IPS DF 6.9 (cell line): ENCODE measurements at regions not wholly inside any gene's neighbourhood (a gene's known extent, or its start where the extent isn't known, plus 50 kb on each side); places are given as distances from the start of the nearest gene placed in this dataset.
"Not testable (repeated sequence)": the region's sequence is repeated elsewhere in the genome, so short reads cannot be mapped to it uniquely, and the experiment has no call there.

Source experiments
- DNase-seq: peaks from one replicate; pipeline ENCODE4 v3.0.0-alpha.2; 2013; ENCODE audit warnings: low read depth, low spot score
- H3K27ac ChIP-seq: one replicate; pipeline ENCODE4 v1.5.1; 2013; ENCODE audit warnings: low read length, control low read depth
- H3K27me3 ChIP-seq: 2 replicates; pipeline ENCODE4 v1.6.1; 2013; ENCODE audit warnings: mild to moderate bottlenecking, low read length; ENCODE audit not compliant: control insufficient read depth, insufficient read depth
- H3K36me3 ChIP-seq: 2 replicates; pipeline ENCODE4 v1.6.1; 2013; ENCODE audit warnings: low read length; ENCODE audit not compliant: control insufficient read depth, insufficient read depth
- H3K4me1 ChIP-seq: 2 replicates; pipeline ENCODE4 v1.6.1; 2013; ENCODE audit warnings: low read length; ENCODE audit not compliant: control insufficient read depth, insufficient read depth
- H3K4me3 ChIP-seq: 2 replicates; pipeline ENCODE4 v1.5.1; 2013; ENCODE audit warnings: mild to moderate bottlenecking, low read length
- H3K9me3 ChIP-seq: 2 replicates; pipeline ENCODE4 v1.6.1; 2013; ENCODE audit warnings: low read length, inconsistent platforms; ENCODE audit not compliant: control insufficient read depth, insufficient read depth
- whole genome bisulfite sequencing: extraction: QIAGEN DNeasy Blood & Tissue Kit; methylation state at CpG from one replicate; pipeline ENCODE4 v1.1.7; 2013; ENCODE audit warnings: mixed read lengths, missing lambda C conversion rate; ENCODE audit not compliant: insufficient read length, insufficient coverage; 5-methylcytosine and 5-hydroxymethylcytosine counted together

GRCh38 chr10:30737931-30738391, 108.4 kb upstream of the LYZL2 start:
- no peaks in the 10 kb centered on the region for H3K27me3 ChIP-seq
- no peak overlapping the region for H3K27ac ChIP-seq
- H3K4me3 ChIP-seq = no peak overlapping the region
- no peaks in the 10 kb centered on the region for H3K9me3 ChIP-seq
- no peaks in the 10 kb centered on the region for H3K36me3 ChIP-seq
- no CpG with 5 or more reads among the region's 11 CpGs for WGBS
- H3K4me1 ChIP-seq = no peaks in the 10 kb centered on the region
- no peak for DNase-seq

GRCh38 chr10:30736685-30737232, 107.2 kb upstream of the LYZL2 start:
- no peak overlapping the region for H3K4me3 ChIP-seq
- WGBS = no CpG with 5 or more reads among the region's 10 CpGs
- H3K4me1 ChIP-seq = no peaks in the 10 kb centered on the region
- H3K36me3 ChIP-seq = no peaks in the 10 kb centered on the region
- no peaks in the 10 kb centered on the region for H3K27me3 ChIP-seq
- no peak for DNase-seq
- no peak overlapping the region for H3K27ac ChIP-seq
- H3K9me3 ChIP-seq = no peaks in the 10 kb centered on the region

- WGBS = no CpG with 5 or more reads among the region's 9 CpGs
- H3K4me3 ChIP-seq = no peak overlapping the region
Observed at GRCh38 chr10:30734901-30735300, 105.3 kb upstream of the LYZL2 start.

GRCh38 chr10:30732671-30733070, 103.1 kb upstream of the LYZL2 start:
- H3K4me3 ChIP-seq = no peak overlapping the region
- no peak for DNase-seq
- no peaks in the 10 kb centered on the region for H3K9me3 ChIP-seq
- H3K27ac ChIP-seq = no peak overlapping the region
- H3K27me3 ChIP-seq = no peaks in the 10 kb centered on the region
- no CpG with 5 or more reads among the region's 6 CpGs for WGBS
- H3K4me1 ChIP-seq = no peaks in the 10 kb centered on the region
- no peaks in the 10 kb centered on the region for H3K36me3 ChIP-seq

More at GRCh38 chr10:30734901-30735300, 105.3 kb upstream of the LYZL2 start:
- no peaks in the 10 kb centered on the region for H3K36me3 ChIP-seq
- no peak for DNase-seq
- H3K27me3 ChIP-seq = no peaks in the 10 kb centered on the region
- H3K9me3 ChIP-seq = no peaks in the 10 kb centered on the region
- H3K27ac ChIP-seq = no peak overlapping the region
- no peaks in the 10 kb centered on the region for H3K4me1 ChIP-seq

- no peaks in the 10 kb centered on the region for H3K9me3 ChIP-seq
- no peaks in the 10 kb centered on the region for H3K27me3 ChIP-seq
- WGBS = no CpG with 5 or more reads among the region's 5 CpGs
- no peak overlapping the region for H3K27ac ChIP-seq
- H3K4me1 ChIP-seq = no peaks in the 10 kb centered on the region
- no peak for DNase-seq
- no peaks in the 10 kb centered on the region for H3K36me3 ChIP-seq
- no peak overlapping the region for H3K4me3 ChIP-seq
Observed at GRCh38 chr10:30731963-30732362, 102.4 kb upstream of the LYZL2 start.

- Histone ChIP-seq H3K9me3 (no peaks in the 10 kb centered on the region), H3K36me3 (no peaks in the 10 kb centered on the region), H3K4me1 (no peaks in the 10 kb centered on the region), H3K4me3 (no peak overlapping the region), H3K27ac (no peak overlapping the region), H3K27me3 (no peaks in the 10 kb centered on the region)
- no peak for DNase-seq
- no CpG with 5 or more reads among the region's 2 CpGs for WGBS
Observed at GRCh38 chr10:30730306-30730705, 100.8 kb upstream of the LYZL2 start.

GRCh38 chr10:30728766-30729165, 99.2 kb upstream of the LYZL2 start:
- Histone ChIP-seq H3K4me3 (no peak overlapping the region), H3K27me3 (no peaks in the 10 kb centered on the region), H3K27ac (no peak overlapping the region), H3K36me3 (no peaks in the 10 kb centered on the region), H3K4me1 (no peaks in the 10 kb centered on the region), H3K9me3 (no peaks in the 10 kb centered on the region)
- WGBS = no CpG with 5 or more reads among the region's 4 CpGs
- DNase-seq = no peak

GRCh38 chr10:30728127-30728526, 98.6 kb upstream of the LYZL2 start:
- H3K36me3 ChIP-seq = no peaks in the 10 kb centered on the region
- H3K4me3 ChIP-seq = no peak overlapping the region
- no peaks in the 10 kb centered on the region for H3K9me3 ChIP-seq
- H3K27ac ChIP-seq = no peak overlapping the region
- no CpG with 5 or more reads among the region's 5 CpGs for WGBS
- H3K27me3 ChIP-seq = no peaks in the 10 kb centered on the region
- DNase-seq = no peak
- no peaks in the 10 kb centered on the region for H3K4me1 ChIP-seq

- no peak overlapping the region for H3K27ac ChIP-seq
Observed at GRCh38 chr10:30727524-30727923, 98.0 kb upstream of the LYZL2 start.

GRCh38 chr10:30726783-30727414, 97.3 kb upstream of the LYZL2 start:
- H3K9me3 ChIP-seq, H3K27ac ChIP-seq, H3K4me1 ChIP-seq, H3K4me3 ChIP-seq, H3K36me3 ChIP-seq, H3K27me3 ChIP-seq: not testable (repeated sequence)
- peak; percentile 71 for DNase-seq
- WGBS = no CpG with 5 or more reads among the region's 19 CpGs

More at GRCh38 chr10:30727524-30727923, 98.0 kb upstream of the LYZL2 start:
- no peak overlapping the region for H3K4me3 ChIP-seq
- WGBS = no CpG with 5 or more reads among the region's 2 CpGs
- no peaks in the 10 kb centered on the region for H3K27me3 ChIP-seq
- no peak for DNase-seq
- no peaks in the 10 kb centered on the region for H3K4me1 ChIP-seq
- H3K9me3 ChIP-seq = no peaks in the 10 kb centered on the region
- H3K36me3 ChIP-seq = no peaks in the 10 kb centered on the region

GRCh38 chr10:30725661-30726060, 96.1 kb upstream of the LYZL2 start:
- no CpG with 5 or more reads among the region's 10 CpGs for WGBS
- H3K36me3 ChIP-seq = no peaks in the 10 kb centered on the region
- H3K4me3 ChIP-seq = no peak overlapping the region
- H3K9me3 ChIP-seq = no peaks in the 10 kb centered on the region
- H3K27me3 ChIP-seq = no peaks in the 10 kb centered on the region
- H3K4me1 ChIP-seq = no peaks in the 10 kb centered on the region
- DNase-seq = no peak
- H3K27ac ChIP-seq = no peak overlapping the region
